ENCODE measurements at regions not wholly inside any gene's neighbourhood (a gene's known extent, or its start where the extent isn't known, plus 50 kb on each side); places are given as distances from the start of the nearest gene placed in this dataset.

DNA sequence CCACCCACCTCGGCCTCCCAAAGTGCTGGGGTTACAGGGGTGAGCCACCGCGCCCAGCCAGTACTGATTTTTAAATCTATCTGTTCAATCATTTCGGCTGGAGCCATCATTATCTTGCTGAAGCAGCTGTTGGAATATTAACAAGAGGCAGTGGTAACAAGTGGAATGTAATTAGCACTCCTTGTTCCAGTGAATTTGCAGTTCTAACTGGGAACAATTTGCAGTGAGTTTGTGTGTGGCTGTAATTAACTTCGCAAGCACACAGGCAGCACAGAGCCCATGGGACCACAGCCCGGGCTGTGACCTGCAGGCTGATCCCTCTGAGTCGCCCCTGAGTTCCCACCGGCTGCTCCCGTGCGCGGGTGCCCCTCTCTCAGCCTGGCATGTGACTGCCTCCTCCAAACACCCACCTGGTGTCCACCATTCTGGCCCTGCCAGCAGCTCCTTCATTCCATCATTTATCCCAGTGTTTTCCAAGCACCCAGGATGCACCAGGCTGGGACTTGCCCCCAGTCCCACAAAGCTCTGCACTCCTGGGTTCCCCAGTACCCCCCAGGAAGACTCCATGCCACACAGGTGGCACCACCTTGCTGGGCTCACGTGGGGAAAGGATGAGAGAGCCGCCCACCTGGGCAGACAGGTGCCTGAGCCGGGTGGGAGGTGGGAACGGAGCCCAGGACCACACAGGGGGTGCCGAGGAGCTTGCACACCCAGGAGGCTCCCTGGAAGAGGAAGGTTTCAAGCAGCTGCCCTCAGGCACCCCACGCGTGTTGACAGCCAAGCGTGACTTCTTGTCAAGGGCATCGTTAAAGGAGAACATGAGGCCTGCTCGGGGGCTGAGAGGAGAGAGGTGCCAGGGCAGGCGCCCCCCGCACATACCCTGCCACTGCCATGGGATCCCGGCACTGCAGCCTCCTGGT is 75.2 kb downstream of the YTHDF1 start:
- H3K9me2 ChIP-seq (replicated peaks; ENCODE audit: insufficient read depth, low read length), result no peaks in the 10 kb centered on the region
- no peaks in the 10 kb centered on the region for H3K9me3 ChIP-seq (ENCODE audit: insufficient read depth, low read length)
- TF ChIP-seq EZH2phosphoT487 (conservative IDR thresholded peaks at IDR 0.05; ENCODE audit: low read length) (no peak), CTCF (IDR thresholded peaks at IDR 0.05; ENCODE audit: insufficient read depth, low read length, poor library complexity, severe bottlenecking) (no peak)
- H3K79me2 ChIP-seq (ENCODE audit: insufficient read depth, low read length), result no peaks in the 10 kb centered on the region
- H3K27ac ChIP-seq (ENCODE audit: low read depth, low read length), result no peak overlapping the region
- no peak overlapping the region for H3K4me3 ChIP-seq (ENCODE audit: insufficient read depth, low read length, poor library complexity, severe bottlenecking)
- no peak overlapping the region for H2AFZ ChIP-seq (ENCODE audit: low read depth, low read length, severe bottlenecking)
- H3K27me3 ChIP-seq (ENCODE audit: low read length), result no peaks in the 10 kb centered on the region
- H3K4me2 ChIP-seq (ENCODE audit: low read depth, low read length, poor library complexity, severe bottlenecking), result no peak overlapping the region
- H3F3A ChIP-seq (ENCODE audit: insufficient read depth), result no peaks in the 10 kb centered on the region
- H3K9ac ChIP-seq (ENCODE audit: low read length), result no peak overlapping the region
- no peaks in the 10 kb centered on the region for H3K36me3 ChIP-seq (ENCODE audit: low read length)
- H4K20me1 ChIP-seq (ENCODE audit: low read depth, low read length), result no peaks in the 10 kb centered on the region

DNA sequence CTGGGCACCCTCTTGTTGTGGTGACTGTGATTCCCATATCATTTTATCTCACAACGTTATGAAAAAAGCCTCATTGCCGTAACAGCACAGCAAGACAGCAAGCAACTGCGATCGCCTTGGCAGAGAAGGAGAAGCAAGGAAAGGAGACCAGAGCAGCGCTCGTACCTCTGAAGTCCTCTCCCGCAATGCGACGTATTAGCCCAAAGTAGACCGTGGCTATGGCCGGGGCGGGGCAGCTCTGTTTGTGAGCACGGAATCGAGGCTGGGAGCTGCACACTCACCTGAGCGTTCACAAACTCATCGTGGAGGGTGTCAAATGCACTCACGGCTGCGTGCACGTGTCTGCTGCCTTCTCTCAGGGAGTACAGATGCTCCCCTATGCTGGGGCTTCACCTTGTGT is 76.1 kb downstream of the YTHDF1 start:
- Histone ChIP-seq H3K9me2 (replicated peaks; ENCODE audit: insufficient read depth, low read length) (no peaks in the 10 kb centered on the region), H4K20me1 (ENCODE audit: low read depth, low read length) (no peaks in the 10 kb centered on the region), H2AFZ (ENCODE audit: low read depth, low read length, severe bottlenecking) (no peak overlapping the region), H3K79me2 (ENCODE audit: insufficient read depth, low read length) (no peaks in the 10 kb centered on the region), H3K9ac (ENCODE audit: low read length) (no peak overlapping the region), H3K9me3 (ENCODE audit: insufficient read depth, low read length) (no peaks in the 10 kb centered on the region), H3K4me3 (ENCODE audit: insufficient read depth, low read length, poor library complexity, severe bottlenecking) (no peak overlapping the region), H3K36me3 (ENCODE audit: low read length) (no peaks in the 10 kb centered on the region), H3K27ac (ENCODE audit: low read depth, low read length) (no peak overlapping the region), H3F3A (ENCODE audit: insufficient read depth) (no peaks in the 10 kb centered on the region), H3K27me3 (ENCODE audit: low read length) (no peaks in the 10 kb centered on the region), H3K4me2 (ENCODE audit: low read depth, low read length, poor library complexity, severe bottlenecking) (no peak overlapping the region)
- TF ChIP-seq EZH2phosphoT487 (conservative IDR thresholded peaks at IDR 0.05; ENCODE audit: low read length), result no peak
- no peak for TF ChIP-seq CTCF (IDR thresholded peaks at IDR 0.05; ENCODE audit: insufficient read depth, low read length, poor library complexity, severe bottlenecking)

- no peaks in the 10 kb centered on the region for H3F3A ChIP-seq (ENCODE audit: insufficient read depth)
- TF ChIP-seq CTCF (IDR thresholded peaks at IDR 0.05; ENCODE audit: insufficient read depth, low read length, poor library complexity, severe bottlenecking), result no peak
- no peak for TF ChIP-seq EZH2phosphoT487 (conservative IDR thresholded peaks at IDR 0.05; ENCODE audit: low read length)
- H3K9me3 ChIP-seq (ENCODE audit: insufficient read depth, low read length), result no peaks in the 10 kb centered on the region
- no peaks in the 10 kb centered on the region for H3K27me3 ChIP-seq (ENCODE audit: low read length)
- H2AFZ ChIP-seq (ENCODE audit: low read depth, low read length, severe bottlenecking), result no peak overlapping the region
- H3K27ac ChIP-seq (ENCODE audit: low read depth, low read length), result no peak overlapping the region
- H3K4me3 ChIP-seq (ENCODE audit: insufficient read depth, low read length, poor library complexity, severe bottlenecking), result no peak overlapping the region
- no peaks in the 10 kb centered on the region for H3K36me3 ChIP-seq (ENCODE audit: low read length)
- no peaks in the 10 kb centered on the region for H3K9me2 ChIP-seq (replicated peaks; ENCODE audit: insufficient read depth, low read length)
- no peaks in the 10 kb centered on the region for H4K20me1 ChIP-seq (ENCODE audit: low read depth, low read length)
- no peaks in the 10 kb centered on the region for H3K79me2 ChIP-seq (ENCODE audit: insufficient read depth, low read length)
- no peak overlapping the region for H3K4me2 ChIP-seq (ENCODE audit: low read depth, low read length, poor library complexity, severe bottlenecking)
- H3K9ac ChIP-seq (ENCODE audit: low read length), result no peak overlapping the region
These were observed 76.6 kb downstream of the YTHDF1 start for GRCh38 chr20:63139356-63139755.
